ENCODE measurements at regions not wholly inside any gene's neighbourhood (a gene's known extent, or its start where the extent isn't known, plus 50 kb on each side); places are given as distances from the start of the nearest gene placed in this dataset.

- H3K4me1 ChIP-seq (replicated peaks in 1 of 4; ENCODE audit: control insufficient read depth in 3 of 4, insufficient read depth in 4 of 4, low read length in 3 of 4), result no peaks in the 10 kb centered on the region
- POLR2A ChIA-PET (ENCODE audit: partially characterized antibody), result no interaction called here
- H3K79me2 ChIP-seq (ENCODE audit: control insufficient read depth in 1 of 2, insufficient read depth in 2 of 2, low read length in 2 of 2), result no peaks in the 10 kb centered on the region
- TF ChIP-seq GTF2F1 (IDR thresholded peaks at IDR 0.05; ENCODE audit: borderline replicate concordance, low read depth, low read length) (no peak), CREB1 (IDR thresholded peaks at IDR 0.05) (no peak), SIX5 (IDR thresholded peaks at IDR 0.05; ENCODE audit: low read depth, low read length) (no peak), TCF12 (IDR thresholded peaks at IDR 0.05; ENCODE audit: low read depth, low read length) (no peak), CTBP2 (IDR thresholded peaks at IDR 0.05; ENCODE audit: borderline replicate concordance, insufficient read depth, insufficient read length, low read length) (no peak), ZNF274 (IDR thresholded peaks at IDR 0.05; ENCODE audit: borderline replicate concordance, extremely low read depth, low read length) (no peak), TEAD4 (IDR thresholded peaks at IDR 0.05; ENCODE audit: low read depth, low read length) (no peak), BACH1 (IDR thresholded peaks at IDR 0.05; ENCODE audit: low read length) (no peak)
- no peak overlapping the region for H2BK120ac ChIP-seq (replicated peaks; ENCODE audit: low read depth, low read length)
- H2AK5ac ChIP-seq (ENCODE audit: low read depth, low read length), result no peak overlapping the region
- H3K18ac ChIP-seq (ENCODE audit: extremely low read depth, low read length), result no peak overlapping the region
- no peak overlapping the region for H3K14ac ChIP-seq (ENCODE audit: insufficient read length)
- no peak overlapping the region for H3K4me3 ChIP-seq (ENCODE audit: extremely low read depth in 1 of 4, insufficient read depth in 2 of 4, low read depth in 3 of 4, low read length in 4 of 4)
- H3K79me1 ChIP-seq (ENCODE audit: low read depth, low read length), result no peaks in the 10 kb centered on the region
- H3K27ac ChIP-seq (ENCODE audit: low read depth, low read length), result no peak overlapping the region
- H2AFZ ChIP-seq (ENCODE audit: low read length), result peak overlapping the region; percentile 68; the same call in 1 of the 2 replicates
- H3K4ac ChIP-seq (replicated peaks; ENCODE audit: insufficient read length, low read depth, low read length), result no peak overlapping the region
- no peak overlapping the region for H4K5ac ChIP-seq (ENCODE audit: insufficient read length, low read depth, low read length)
- H3K9me3 ChIP-seq (ENCODE audit: insufficient read depth in 2 of 2, low read depth in 1 of 2, low read length in 1 of 2), result no peaks in the 10 kb centered on the region; a peak in 1 of 4 replicates
- H4K8ac ChIP-seq (ENCODE audit: extremely low read depth, insufficient read depth, low read length), result no peak overlapping the region
- no peak overlapping the region for H3K9ac ChIP-seq (replicated peaks in 1 of 4; ENCODE audit: extremely low read depth in 1 of 4, low read depth in 3 of 4, low read length in 3 of 4)
- H3K27me3 ChIP-seq (replicated peaks in 1 of 4; ENCODE audit: control insufficient read depth in 3 of 4, extremely low read depth in 1 of 4, insufficient read depth in 3 of 4, low read length in 3 of 4), result no peaks in the 10 kb centered on the region
- no peak overlapping the region for H3K56ac ChIP-seq (replicated peaks; ENCODE audit: insufficient read length, low read depth, low read length)
- DNase-seq (ENCODE audit: low read depth in 1 of 2, low spot score in 2 of 2), result no peak
- no peak overlapping the region for H2BK20ac ChIP-seq (ENCODE audit: low read length)
- WGBS, 2 experiments (ENCODE audit: extremely low coverage in 1 of 2, insufficient coverage in 1 of 2, insufficient read length in 1 of 2, insufficient replicate concordance in 2 of 2, low coverage in 1 of 2, low lambda C conversion rate in 2 of 2, missing lambda C conversion rate in 1 of 2), result 86% methylated on average over 6 of the region's 6 CpGs; no CpG with 5 or more reads in 1 of the 2 experiments
- H3K4me2 ChIP-seq (ENCODE audit: insufficient read depth in 1 of 2, low read depth in 2 of 2, low read length in 2 of 2), result no peak overlapping the region
- no peak overlapping the region for H2BK12ac ChIP-seq (ENCODE audit: low read depth, low read length)
- H3K36me3 ChIP-seq (ENCODE audit: control insufficient read depth in 2 of 4, insufficient read depth in 4 of 4, low read length in 3 of 4), result no peaks in the 10 kb centered on the region
- H4K91ac ChIP-seq (replicated peaks; ENCODE audit: insufficient read length, low read length), result no peak overlapping the region
- no peaks in the 10 kb centered on the region for H3K23me2 ChIP-seq (ENCODE audit: low read depth, low read length)
- no peaks in the 10 kb centered on the region for H4K20me1 ChIP-seq (replicated peaks in 1 of 2; ENCODE audit: control insufficient read depth in 1 of 2, insufficient read depth in 2 of 2, low read length in 2 of 2)
- no peak overlapping the region for H2BK15ac ChIP-seq (ENCODE audit: low read length)
- CTCF ChIA-PET (ENCODE audit: partially characterized antibody), result no interaction called here
- H3K23ac ChIP-seq (ENCODE audit: insufficient read length), result no peak overlapping the region
- no peak for FAIRE-seq
- H2BK5ac ChIP-seq (ENCODE audit: low read depth, low read length), result no peak overlapping the region
These were observed 583.6 kb downstream of the TMEM38B start for GRCh38 chr9:106277966-106278365.

All from H1 (cell line).